CD8-positive, alpha-beta memory T cell (primary cell): ENCODE measurements at regions not wholly inside any gene's neighbourhood (a gene's known extent, or its start where the extent isn't known, plus 50 kb on each side); places are given as distances from the start of the nearest gene placed in this dataset.
"Not testable (repeated sequence)": the region's sequence is repeated elsewhere in the genome, so short reads cannot be mapped to it uniquely, and the experiment has no call there.

ENCODE experiments used
- CTCF ChIA-PET: fragments of 350-600 bp; sonication (Branson Sonifier 250); formaldehyde crosslinking; loops from one replicate; lab custom pipeline; 2021; ENCODE audit warnings: antibody characterized with exemption; lab: Charles Lee
- POLR2A ChIA-PET: fragments of 350-600 bp; sonication (Branson Sonifier 250); formaldehyde crosslinking; loops from one replicate; lab custom pipeline; 2021; ENCODE audit warnings: antibody characterized with exemption; lab: Charles Lee
- DNase-seq, 5 donors: peaks; one replicate each; pipeline versions ENCODE4 v3.0.0 to v3.0.0-alpha.2; 2020 to 2022; ENCODE audit warnings: mixed read lengths in 1 of 5
- H3K27ac ChIP-seq: one replicate; pipeline ENCODE4 v1.7.0; 2013; ENCODE audit warnings: low read depth, mild to moderate bottlenecking, low read length, moderate library complexity
- H3K27me3 ChIP-seq: 2 replicates; pipeline ENCODE4 v1.7.0; 2013; ENCODE audit warnings: low read length, mild to moderate bottlenecking; ENCODE audit not compliant: insufficient read depth, poor library complexity, severe bottlenecking
- H3K36me3 ChIP-seq: 2 replicates; pipeline ENCODE4 v1.7.0; 2013; ENCODE audit warnings: mild to moderate bottlenecking, low read length, moderate library complexity; ENCODE audit not compliant: insufficient read depth
- H3K4me1 ChIP-seq: 2 replicates; pipeline ENCODE4 v1.7.0; 2013; ENCODE audit warnings: mild to moderate bottlenecking, low read length, moderate library complexity; ENCODE audit not compliant: insufficient read depth
- H3K4me3 ChIP-seq: 2 replicates; pipeline ENCODE4 v1.7.0; 2013; ENCODE audit warnings: mild to moderate bottlenecking, low read length
- H3K9me3 ChIP-seq: 2 replicates; pipeline ENCODE4 v1.7.0; 2013; ENCODE audit warnings: mild to moderate bottlenecking, low read length
- H3K27ac Mint-ChIP-seq, 8 donors: one replicate each; pipeline ENCODE4 v1.8.0; 2020 to 2021; ENCODE audit warnings: mixed read lengths in 8 of 8, mild to moderate bottlenecking in 6 of 8, inconsistent platforms in 3 of 8, moderate library complexity in 3 of 8
- H3K27me3 Mint-ChIP-seq, 2 donors: one replicate each; pipeline ENCODE4 v1.8.0; 2020 to 2021; ENCODE audit warnings: mixed read lengths in 2 of 2, mild to moderate bottlenecking in 1 of 2, moderate library complexity in 1 of 2
- H3K36me3 Mint-ChIP-seq, 3 donors: one replicate each; pipeline ENCODE4 v1.8.0; 2020 to 2021; ENCODE audit warnings: mixed read lengths in 3 of 3, inconsistent platforms in 1 of 3, mild to moderate bottlenecking in 1 of 3
- H3K4me1 Mint-ChIP-seq, 3 donors: one replicate each; pipeline ENCODE4 v1.8.0; 2020 to 2021; ENCODE audit warnings: mixed read lengths in 3 of 3, inconsistent platforms in 1 of 3, mild to moderate bottlenecking in 1 of 3
- H3K4me3 Mint-ChIP-seq, 7 donors: one replicate each; pipeline ENCODE4 v1.8.0; 2020 to 2021; ENCODE audit warnings: mixed read lengths in 7 of 7, mild to moderate bottlenecking in 6 of 7, moderate library complexity in 4 of 7, inconsistent platforms in 2 of 7
- H3K9me3 Mint-ChIP-seq, 5 donors: one replicate each; pipeline ENCODE4 v1.8.0; 2020 to 2022; ENCODE audit warnings: mixed read lengths in 5 of 5, mild to moderate bottlenecking in 3 of 5, moderate library complexity in 2 of 5, inconsistent platforms in 1 of 5

DNA sequence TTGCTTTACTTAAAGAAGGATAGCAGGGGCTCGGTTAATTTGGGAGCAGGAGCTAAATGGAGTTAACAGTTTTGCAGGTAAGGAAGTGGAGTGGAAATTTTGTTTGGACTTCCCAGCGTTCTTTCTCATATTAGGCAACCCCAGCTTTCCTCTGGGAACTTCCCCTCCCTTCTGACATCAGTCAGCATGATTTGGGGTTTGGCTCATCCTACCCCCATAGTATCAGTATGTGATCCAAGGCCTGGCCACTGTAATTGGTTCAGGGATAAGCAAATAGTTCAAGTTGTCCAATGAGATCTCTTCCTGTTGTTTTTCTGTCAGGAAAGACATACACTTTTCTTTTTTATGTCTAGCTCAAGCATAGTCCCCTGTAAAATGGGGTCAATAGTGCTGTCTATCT lies 125.6 kb upstream of the CDK6 start:
- no peaks in the 10 kb centered on the region for H3K36me3 ChIP-seq
- ChIA-PET POLR2A (no interaction called here), CTCF (no interaction called here)
- no peaks in the 10 kb centered on the region for H3K4me1 ChIP-seq
- no peaks in the 10 kb centered on the region for H3K9me3 ChIP-seq
- peaks cover 9% of the 10 kb centered on the region in 2 donors for H3K27me3 Mint-ChIP-seq
- H3K4me1 Mint-ChIP-seq = no peaks in the 10 kb centered on the region
- H3K4me3 Mint-ChIP-seq = no peak overlapping the region
- H3K4me3 ChIP-seq = no peak overlapping the region
- peaks cover 0 to 4% (median 3%) of the 10 kb centered on the region in 3 donors for H3K36me3 Mint-ChIP-seq
- no peak overlapping the region for H3K27ac ChIP-seq
- no peak overlapping the region for H3K27ac Mint-ChIP-seq
- DNase-seq = no peak
- peaks cover 2 to 5% (median 3%) of the 10 kb centered on the region in 5 donors for H3K9me3 Mint-ChIP-seq
- no peaks in the 10 kb centered on the region for H3K27me3 ChIP-seq

DNA sequence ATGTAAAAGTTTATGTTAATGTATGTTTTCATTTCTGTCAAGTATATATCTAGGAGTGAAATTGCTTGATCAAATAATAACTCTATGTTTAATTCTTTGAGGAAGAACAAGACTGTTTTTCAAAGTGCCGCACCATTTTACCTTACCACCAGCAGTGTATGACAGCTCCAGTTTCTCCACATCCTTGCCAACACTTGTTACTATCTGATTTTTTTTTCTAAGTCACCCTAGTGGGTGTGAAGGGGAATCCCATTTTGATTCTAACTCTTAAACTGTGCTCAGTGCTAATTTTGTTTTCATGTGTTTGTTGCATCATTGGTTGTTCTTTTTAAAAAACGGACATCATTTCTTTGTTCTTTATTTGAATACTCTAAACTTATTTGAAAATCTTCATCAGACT lies 120.2 kb upstream of the CDK6 start:
- Mint-ChIP-seq H3K9me3 (peaks cover 2 to 13% (median 8%) of the 10 kb centered on the region in 5 donors), H3K27me3 (peaks cover 14 to 30% of the 10 kb centered on the region in 2 donors), H3K36me3 (peaks cover 0 to 14% (median 10%) of the 10 kb centered on the region in 3 donors), H3K4me3 (no peak overlapping the region), H3K4me1 (no peaks in the 10 kb centered on the region), H3K27ac (no peak overlapping the region)
- H3K4me1 ChIP-seq = no peaks in the 10 kb centered on the region
- ChIA-PET CTCF (no interaction called here), POLR2A (no interaction called here)
- no peaks in the 10 kb centered on the region for H3K36me3 ChIP-seq
- no peak overlapping the region for H3K27ac ChIP-seq
- DNase-seq = no peak
- no peaks in the 10 kb centered on the region for H3K27me3 ChIP-seq
- H3K4me3 ChIP-seq = no peak overlapping the region
- no peaks in the 10 kb centered on the region for H3K9me3 ChIP-seq

DNA sequence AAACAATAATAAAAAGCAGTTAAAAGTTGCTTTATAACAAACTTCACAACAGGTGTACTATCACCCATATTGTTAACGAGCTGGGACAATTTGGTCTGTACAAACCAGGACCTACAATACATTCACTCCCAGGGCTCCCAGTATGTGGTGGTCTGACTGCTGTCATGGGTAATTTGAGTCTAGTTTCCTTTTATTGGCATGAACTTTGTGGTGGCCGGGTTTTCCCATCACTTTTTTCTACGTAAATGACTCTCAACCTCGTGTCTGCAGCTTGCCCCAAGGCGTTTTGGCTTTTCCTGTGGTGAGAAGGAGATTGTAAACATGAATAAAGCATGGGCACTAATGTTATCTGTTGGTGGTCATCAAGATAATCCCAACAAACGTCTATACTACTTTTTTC lies 118.7 kb upstream of the CDK6 start:
- no peak overlapping the region for H3K4me3 Mint-ChIP-seq
- POLR2A ChIA-PET = no interaction called here
- Histone ChIP-seq H3K27me3 (no peaks in the 10 kb centered on the region), H3K4me1 (no peaks in the 10 kb centered on the region), H3K9me3 (no peaks in the 10 kb centered on the region), H3K36me3 (no peaks in the 10 kb centered on the region), H3K4me3 (no peak overlapping the region), H3K27ac (no peak overlapping the region)
- CTCF ChIA-PET = no interaction called here
- H3K27ac Mint-ChIP-seq = no peak overlapping the region
- H3K9me3 Mint-ChIP-seq = peaks cover 2 to 13% (median 8%) of the 10 kb centered on the region in 5 donors
- no peaks in the 10 kb centered on the region for H3K4me1 Mint-ChIP-seq
- peaks cover 12 to 30% of the 10 kb centered on the region in 2 donors for H3K27me3 Mint-ChIP-seq
- DNase-seq = no peak
- H3K36me3 Mint-ChIP-seq = peaks cover 0 to 14% (median 10%) of the 10 kb centered on the region in 3 donors

DNA sequence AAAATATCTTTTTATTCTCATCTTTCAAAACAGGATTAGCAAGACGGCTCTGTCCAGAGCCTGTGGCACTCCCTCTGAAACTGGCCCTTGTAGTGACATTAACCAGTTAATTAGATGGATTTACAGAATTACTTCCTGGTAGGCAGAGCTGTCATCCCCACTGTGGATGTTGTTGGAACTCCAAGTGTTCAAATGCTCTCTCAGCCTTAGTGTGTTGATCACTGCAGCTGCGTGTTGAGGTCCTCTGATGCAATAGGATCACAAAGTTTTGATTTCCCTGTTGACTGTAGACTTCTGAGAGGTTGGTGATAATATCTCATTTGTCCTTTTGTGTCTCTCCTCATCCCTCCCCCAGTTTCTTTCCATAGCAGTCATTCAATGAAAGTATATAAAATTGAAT lies 117.3 kb upstream of the CDK6 start:
- ChIA-PET POLR2A (no interaction called here), CTCF (no interaction called here)
- Mint-ChIP-seq H3K27ac (no peak overlapping the region), H3K4me3 (no peak overlapping the region), H3K4me1 (no peaks in the 10 kb centered on the region), H3K9me3 (peaks cover 0 to 13% (median 8%) of the 10 kb centered on the region in 5 donors), H3K36me3 (peaks cover 0 to 14% (median 10%) of the 10 kb centered on the region in 3 donors), H3K27me3 (peaks cover 11 to 27% of the 10 kb centered on the region in 2 donors)
- no peak for DNase-seq
- Histone ChIP-seq H3K36me3 (no peaks in the 10 kb centered on the region), H3K4me3 (no peak overlapping the region), H3K27me3 (no peaks in the 10 kb centered on the region), H3K9me3 (no peaks in the 10 kb centered on the region), H3K27ac (no peak overlapping the region), H3K4me1 (no peaks in the 10 kb centered on the region)

DNA sequence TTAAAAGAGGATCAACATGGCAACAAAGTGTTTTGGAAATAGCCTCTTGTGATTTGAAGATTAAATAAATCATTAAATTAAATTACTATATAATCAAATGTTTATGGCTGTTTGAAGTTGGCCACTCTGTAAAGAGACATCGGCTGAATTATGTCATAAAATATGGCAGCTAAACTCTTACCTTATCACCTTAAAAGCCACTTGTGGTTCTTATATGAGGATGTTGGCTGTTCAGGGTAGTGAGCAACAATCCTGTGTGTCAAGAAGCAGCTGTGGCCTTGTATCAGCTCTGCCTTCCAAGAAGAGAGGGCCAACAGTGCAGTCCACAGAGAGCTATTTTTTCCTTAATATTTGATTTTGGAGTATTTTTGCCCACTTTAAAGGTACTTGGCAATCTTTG lies 113.4 kb upstream of the CDK6 start:
- H3K4me3 Mint-ChIP-seq = no peak overlapping the region
- H3K36me3 Mint-ChIP-seq = no peaks in the 10 kb centered on the region
- CTCF ChIA-PET = interaction anchor here (0.6 kb wide), 1 partner anchor 105 kb away, joined by 3 read pairs; no protein-coding TSS in a partner anchor
- no peaks in the 10 kb centered on the region for H3K4me1 Mint-ChIP-seq
- no peak for DNase-seq
- peaks cover 1 to 4% of the 10 kb centered on the region in 2 donors for H3K27me3 Mint-ChIP-seq
- Histone ChIP-seq H3K27ac (no peak overlapping the region), H3K4me3 (no peak overlapping the region), H3K27me3 (no peaks in the 10 kb centered on the region), H3K9me3 (no peaks in the 10 kb centered on the region), H3K4me1 (no peaks in the 10 kb centered on the region), H3K36me3 (no peaks in the 10 kb centered on the region)
- no peaks in the 10 kb centered on the region for H3K9me3 Mint-ChIP-seq
- POLR2A ChIA-PET = no interaction called here
- no peak overlapping the region for H3K27ac Mint-ChIP-seq

DNA sequence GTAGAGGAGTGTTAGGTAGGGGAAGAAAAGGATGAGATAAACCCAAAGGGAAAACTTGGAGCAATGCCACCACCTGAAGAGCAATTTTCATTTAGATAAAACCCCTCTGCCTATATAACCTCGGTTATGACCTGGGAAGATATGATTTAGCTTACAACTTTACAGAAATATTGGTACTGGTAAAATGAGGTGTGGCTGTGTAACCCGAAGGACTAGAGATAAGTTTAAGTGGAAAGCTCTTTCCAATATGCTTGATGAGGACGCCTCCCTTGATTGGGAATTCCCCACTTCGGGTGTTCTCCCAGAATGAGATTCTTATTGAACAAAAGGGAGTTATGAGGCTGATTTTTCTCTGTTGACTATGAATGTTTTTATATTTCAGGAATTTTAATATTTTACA lies 109.5 kb upstream of the CDK6 start:
- H3K36me3 Mint-ChIP-seq = peaks cover 0 to 2% (median 0%) of the 10 kb centered on the region in 3 donors
- POLR2A ChIA-PET = no interaction called here
- H3K4me1 Mint-ChIP-seq = no peaks in the 10 kb centered on the region
- Histone ChIP-seq H3K27me3 (no peaks in the 10 kb centered on the region), H3K27ac (no peak overlapping the region), H3K4me1 (no peaks in the 10 kb centered on the region), H3K9me3 (no peaks in the 10 kb centered on the region), H3K36me3 (no peaks in the 10 kb centered on the region), H3K4me3 (no peak overlapping the region)
- H3K9me3 Mint-ChIP-seq = peaks cover 0 to 4% (median 0%) of the 10 kb centered on the region in 5 donors
- CTCF ChIA-PET = no interaction called here
- H3K27ac Mint-ChIP-seq = no peak overlapping the region
- H3K27me3 Mint-ChIP-seq = peaks cover 0 to 1% of the 10 kb centered on the region in 2 donors
- no peak for DNase-seq
- no peak overlapping the region for H3K4me3 Mint-ChIP-seq

DNA sequence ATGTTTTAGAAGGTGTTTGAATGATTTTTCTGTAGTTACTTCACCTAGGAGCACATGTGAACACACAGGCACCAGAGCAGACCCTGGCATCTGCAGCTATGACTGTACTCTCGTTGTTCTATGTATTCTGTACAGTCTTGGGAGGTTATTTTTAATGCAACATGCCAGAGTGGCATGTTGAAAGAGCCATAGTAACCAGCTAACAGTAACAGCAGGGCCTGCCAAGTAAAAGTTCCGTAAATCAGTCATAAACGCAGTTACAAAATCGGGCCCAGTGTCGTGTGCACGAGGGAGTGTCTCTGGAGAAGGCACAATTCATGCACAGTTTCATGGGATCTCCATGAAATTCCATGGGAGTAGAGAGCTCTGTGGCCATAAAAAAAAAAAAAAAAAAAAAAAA lies 108.3 kb upstream of the CDK6 start:
- CTCF ChIA-PET = no interaction called here
- Mint-ChIP-seq H3K4me3 (no peak overlapping the region), H3K27ac (no peak overlapping the region), H3K9me3 (peaks cover 0 to 13% (median 7%) of the 10 kb centered on the region in 5 donors), H3K4me1 (no peaks in the 10 kb centered on the region), H3K27me3 (no peaks in the 10 kb centered on the region), H3K36me3 (peaks cover 0 to 7% (median 2%) of the 10 kb centered on the region in 3 donors)
- no peaks in the 10 kb centered on the region for H3K4me1 ChIP-seq
- POLR2A ChIA-PET = no interaction called here
- no peak overlapping the region for H3K4me3 ChIP-seq
- no peaks in the 10 kb centered on the region for H3K27me3 ChIP-seq
- no peaks in the 10 kb centered on the region for H3K9me3 ChIP-seq
- no peak overlapping the region for H3K27ac ChIP-seq
- DNase-seq = no peak
- H3K36me3 ChIP-seq = no peaks in the 10 kb centered on the region

DNA sequence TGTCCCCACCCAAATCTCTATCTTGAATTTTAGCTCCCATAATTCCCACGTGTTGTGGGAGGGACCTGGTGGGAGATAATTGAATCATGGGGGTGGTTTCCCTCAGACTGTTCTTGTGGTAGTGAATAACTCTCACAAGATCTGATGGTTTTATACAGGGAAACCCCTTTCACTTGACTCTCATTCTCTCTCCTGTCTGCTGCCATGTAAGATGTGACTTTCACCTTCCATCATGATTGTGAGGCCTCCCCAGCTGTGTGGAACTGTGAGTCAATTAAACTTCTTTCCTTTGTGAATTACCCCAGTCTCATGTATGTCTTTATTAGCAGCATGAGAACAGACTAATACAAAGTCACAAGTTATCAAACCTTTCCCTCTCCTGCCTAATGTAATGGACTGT lies 106.3 kb upstream of the CDK6 start:
- H3K27me3 ChIP-seq, H3K4me3 Mint-ChIP-seq, POLR2A ChIA-PET, H3K9me3 ChIP-seq, H3K27me3 Mint-ChIP-seq, H3K27ac ChIP-seq, H3K4me1 ChIP-seq, CTCF ChIA-PET, H3K4me1 Mint-ChIP-seq, H3K4me3 ChIP-seq, DNase-seq, H3K36me3 ChIP-seq, H3K27ac Mint-ChIP-seq: not testable (repeated sequence)
- Mint-ChIP-seq H3K9me3 (peaks cover 8 to 20% (median 16%) of the 10 kb centered on the region in 5 donors), H3K36me3 (peaks cover 0 to 16% (median 2%) of the 10 kb centered on the region in 3 donors)
